CD4-positive, alpha-beta T cell (primary cell): ENCODE measurements at regions not wholly inside any gene's neighbourhood (a gene's known extent, or its start where the extent isn't known, plus 50 kb on each side); places are given as distances from the start of the nearest gene placed in this dataset.

Experiments used
- ATAC-seq: fragments of 200-7000 bp; cut with Tn5 transposase; one replicate; pipeline ENCODE4 v1.10.0; 2022; ENCODE audit warnings: mild to moderate bottlenecking; ENCODE audit not compliant: poor library complexity
- CTCF ChIA-PET: fragments of 350-600 bp; sonication (Branson Sonifier 250); formaldehyde crosslinking; loops from one replicate; lab custom pipeline; 2021; ENCODE audit warnings: antibody characterized with exemption, inconsistent platforms; lab: Charles Lee
- POLR2A ChIA-PET: fragments of 350-600 bp; sonication (Branson Sonifier 250); formaldehyde crosslinking; loops from one replicate; lab custom pipeline; 2021; ENCODE audit warnings: antibody characterized with exemption, inconsistent platforms; lab: Charles Lee
- DNase-seq, 14 experiments: peaks; one replicate each; pipeline ENCODE4 v3.0.0-alpha.2; 2013 to 2020; ENCODE audit warnings: mixed read lengths in 2 of 14
- H3K27ac ChIP-seq, 2 donors: one replicate each; pipeline versions ENCODE4 v1.5.1 to v1.7.0; 2013; ENCODE audit warnings: low read length in 2 of 2, low read depth in 1 of 2, mild to moderate bottlenecking in 1 of 2
- H3K27me3 ChIP-seq, 2 experiments: 1 replicate in 1 of 2; 2 replicates in 1 of 2; pipeline versions ENCODE4 v1.6.1 to v1.7.0; 2013; ENCODE audit warnings: low read length in 2 of 2, control low read depth in 1 of 2, mild to moderate bottlenecking in 1 of 2, moderate library complexity in 1 of 2; ENCODE audit not compliant: insufficient read depth in 2 of 2, control insufficient read depth in 1 of 2
- H3K36me3 ChIP-seq: one replicate; pipeline ENCODE4 v1.6.1; 2013; ENCODE audit warnings: low read length, control low read depth; ENCODE audit not compliant: insufficient read depth
- H3K4me1 ChIP-seq: one replicate; pipeline ENCODE4 v1.6.1; 2013; ENCODE audit warnings: low read length, control low read depth; ENCODE audit not compliant: insufficient read depth
- H3K4me3 ChIP-seq: one replicate; pipeline ENCODE4 v1.5.1; 2013; ENCODE audit warnings: mild to moderate bottlenecking, low read length, moderate library complexity
- H3K9me3 ChIP-seq, 2 experiments: 1 replicate in 1 of 2; 2 replicates in 1 of 2; pipeline versions ENCODE4 v1.6.1 to v1.7.0; 2013; ENCODE audit warnings: low read length in 2 of 2, mild to moderate bottlenecking in 2 of 2, control low read depth in 1 of 2, moderate library complexity in 1 of 2; ENCODE audit not compliant: control insufficient read depth in 1 of 2, insufficient read depth in 1 of 2
- H3K27ac Mint-ChIP-seq: one replicate; pipeline ENCODE4 v1.8.0; 2020; ENCODE audit warnings: mixed read lengths
- H3K27me3 Mint-ChIP-seq: one replicate; pipeline ENCODE4 v1.8.0; 2021; ENCODE audit warnings: mixed read lengths
- H3K36me3 Mint-ChIP-seq: one replicate; pipeline ENCODE4 v1.8.0; 2021; ENCODE audit warnings: low read depth, mixed read lengths
- H3K4me1 Mint-ChIP-seq: one replicate; pipeline ENCODE4 v1.8.0; 2021; ENCODE audit warnings: low read depth, mixed read lengths
- H3K4me3 Mint-ChIP-seq: one replicate; pipeline ENCODE4 v1.8.0; 2020; ENCODE audit warnings: mild to moderate bottlenecking, mixed read lengths
- H3K9me3 Mint-ChIP-seq: one replicate; pipeline ENCODE4 v1.8.0; 2020; ENCODE audit warnings: mixed read lengths
- intact Hi-C, 2 experiments: fragments of 100-400 bp; cut with DNase I in 1 of 2; cut with micrococcal nuclease in 1 of 2; formaldehyde crosslinking; loops; one replicate each; pipeline versions ENCODE4 v1.15.1 to v1.9.0; 2023 to 2025; cut with DNase I, micrococcal nuclease
- TF ChIP-seq, protein P1 (sequence below): fragments of 200-600 bp; IDR thresholded peaks from one replicate; pipeline ENCODE4 v1.8.0; 2022; ENCODE audit warnings: antibody characterized with exemption, mild to moderate bottlenecking

DNA sequence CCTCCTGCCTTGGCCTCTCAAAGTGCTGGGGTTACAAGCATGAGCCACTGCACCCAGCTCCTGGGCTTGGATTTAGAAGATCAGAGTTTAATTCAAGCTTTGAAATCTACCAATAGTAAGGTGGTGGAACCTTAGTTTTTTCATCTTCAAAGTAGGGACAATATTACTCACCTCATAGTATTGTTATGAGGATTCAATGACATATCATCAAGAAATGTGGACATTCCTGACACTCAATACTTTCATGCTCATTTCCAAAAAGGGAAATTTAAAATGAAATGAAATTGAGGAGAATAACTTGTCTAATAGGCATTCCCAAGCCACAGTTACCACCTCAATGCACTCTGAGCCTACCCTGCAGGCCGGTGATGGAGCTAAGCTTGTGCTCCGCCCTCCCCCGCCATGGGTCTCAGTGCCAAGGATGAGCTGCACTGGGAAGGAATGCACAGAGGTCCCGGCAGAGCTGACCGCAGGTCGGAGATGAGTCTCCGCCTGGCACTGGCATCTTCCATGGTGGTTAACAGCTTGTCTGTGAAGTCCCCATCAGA is 56.5 kb upstream of the BCAR3 start:
- Mint-ChIP-seq H3K36me3 (no peaks in the 10 kb centered on the region), H3K4me1 (no peaks in the 10 kb centered on the region), H3K27ac (no peak overlapping the region), H3K9me3 (no peaks in the 10 kb centered on the region), H3K27me3 (no peaks in the 10 kb centered on the region), H3K4me3 (no peak overlapping the region)
- Histone ChIP-seq H3K27me3 (no peaks in the 10 kb centered on the region), H3K4me3 (no peak overlapping the region), H3K9me3 (no peaks in the 10 kb centered on the region), H3K27ac (no peak overlapping the region), H3K4me1 (no peaks in the 10 kb centered on the region), H3K36me3 (no peaks in the 10 kb centered on the region)
- intact Hi-C loops = no loop called here
- TF ChIP-seq, protein P1, sequence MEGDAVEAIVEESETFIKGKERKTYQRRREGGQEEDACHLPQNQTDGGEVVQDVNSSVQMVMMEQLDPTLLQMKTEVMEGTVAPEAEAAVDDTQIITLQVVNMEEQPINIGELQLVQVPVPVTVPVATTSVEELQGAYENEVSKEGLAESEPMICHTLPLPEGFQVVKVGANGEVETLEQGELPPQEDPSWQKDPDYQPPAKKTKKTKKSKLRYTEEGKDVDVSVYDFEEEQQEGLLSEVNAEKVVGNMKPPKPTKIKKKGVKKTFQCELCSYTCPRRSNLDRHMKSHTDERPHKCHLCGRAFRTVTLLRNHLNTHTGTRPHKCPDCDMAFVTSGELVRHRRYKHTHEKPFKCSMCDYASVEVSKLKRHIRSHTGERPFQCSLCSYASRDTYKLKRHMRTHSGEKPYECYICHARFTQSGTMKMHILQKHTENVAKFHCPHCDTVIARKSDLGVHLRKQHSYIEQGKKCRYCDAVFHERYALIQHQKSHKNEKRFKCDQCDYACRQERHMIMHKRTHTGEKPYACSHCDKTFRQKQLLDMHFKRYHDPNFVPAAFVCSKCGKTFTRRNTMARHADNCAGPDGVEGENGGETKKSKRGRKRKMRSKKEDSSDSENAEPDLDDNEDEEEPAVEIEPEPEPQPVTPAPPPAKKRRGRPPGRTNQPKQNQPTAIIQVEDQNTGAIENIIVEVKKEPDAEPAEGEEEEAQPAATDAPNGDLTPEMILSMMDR = no peak
- ATAC-seq = no peak
- ChIA-PET POLR2A (no interaction called here), CTCF (no interaction called here)
- no peak for DNase-seq

- Mint-ChIP-seq H3K36me3 (no peaks in the 10 kb centered on the region), H3K4me3 (no peak overlapping the region), H3K4me1 (no peaks in the 10 kb centered on the region), H3K27ac (no peak overlapping the region), H3K27me3 (no peaks in the 10 kb centered on the region), H3K9me3 (no peaks in the 10 kb centered on the region)
- no peak for DNase-seq
- Histone ChIP-seq H3K27me3 (no peaks in the 10 kb centered on the region), H3K27ac (no peak overlapping the region), H3K4me3 (no peak overlapping the region), H3K4me1 (no peaks in the 10 kb centered on the region), H3K9me3 (no peaks in the 10 kb centered on the region), H3K36me3 (no peaks in the 10 kb centered on the region)
- ChIA-PET CTCF (no interaction called here), POLR2A (no interaction called here)
- intact Hi-C loops = no loop called here
- no peak for ATAC-seq
- TF ChIP-seq, protein P1 = no peak
Measured at GRCh38 chr1:93735722-93736121, 54.1 kb upstream of the BCAR3 start.

GRCh38 chr1:93734999-93735398 is 53.4 kb upstream of the BCAR3 start:
- ChIA-PET POLR2A (no interaction called here), CTCF (no interaction called here)
- Histone ChIP-seq H3K4me1 (no peaks in the 10 kb centered on the region), H3K4me3 (no peak overlapping the region), H3K27me3 (no peaks in the 10 kb centered on the region), H3K36me3 (no peaks in the 10 kb centered on the region), H3K9me3 (no peaks in the 10 kb centered on the region), H3K27ac (no peak overlapping the region)
- DNase-seq = no peak
- no peak overlapping the region for H3K4me3 Mint-ChIP-seq
- no peak overlapping the region for H3K27ac Mint-ChIP-seq
- no peaks in the 10 kb centered on the region for H3K4me1 Mint-ChIP-seq
- no peak for ATAC-seq
- H3K27me3 Mint-ChIP-seq = no peaks in the 10 kb centered on the region
- TF ChIP-seq, protein P1 = no peak
- no peaks in the 10 kb centered on the region for H3K36me3 Mint-ChIP-seq
- intact Hi-C loops = no loop called here
- H3K9me3 Mint-ChIP-seq = no peaks in the 10 kb centered on the region
